ENCODE measurements at regions not wholly inside any gene's neighbourhood (a gene's known extent, or its start where the extent isn't known, plus 50 kb on each side); places are given as distances from the start of the nearest gene placed in this dataset.

DNA sequence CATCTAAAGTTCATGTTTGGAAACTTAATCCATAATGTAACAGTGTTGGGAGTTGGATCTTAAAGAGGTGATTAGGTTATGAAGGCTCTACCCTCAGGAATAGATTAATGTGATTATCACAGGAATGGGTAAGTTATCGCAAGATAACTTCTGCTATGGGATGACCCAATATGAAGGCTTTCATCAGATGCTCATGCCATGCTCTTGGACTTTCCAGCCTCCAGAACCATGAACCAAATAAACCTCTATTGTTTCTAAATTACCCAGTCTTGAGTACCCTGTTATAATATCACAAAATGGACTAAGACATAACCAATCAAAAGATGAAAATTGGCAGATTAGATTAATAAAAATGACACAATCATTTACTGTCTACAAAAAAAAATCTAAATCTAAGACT is 906.9 kb upstream of the SOX9 start:
- H3K4me3 ChIP-seq (ENCODE audit: low read depth, poor library complexity, severe bottlenecking): no peak overlapping the region
- intact Hi-C loops (cut with DNase I; ENCODE audit: low total_unique reads): no loop called here
- TF ChIP-seq, protein P1, sequence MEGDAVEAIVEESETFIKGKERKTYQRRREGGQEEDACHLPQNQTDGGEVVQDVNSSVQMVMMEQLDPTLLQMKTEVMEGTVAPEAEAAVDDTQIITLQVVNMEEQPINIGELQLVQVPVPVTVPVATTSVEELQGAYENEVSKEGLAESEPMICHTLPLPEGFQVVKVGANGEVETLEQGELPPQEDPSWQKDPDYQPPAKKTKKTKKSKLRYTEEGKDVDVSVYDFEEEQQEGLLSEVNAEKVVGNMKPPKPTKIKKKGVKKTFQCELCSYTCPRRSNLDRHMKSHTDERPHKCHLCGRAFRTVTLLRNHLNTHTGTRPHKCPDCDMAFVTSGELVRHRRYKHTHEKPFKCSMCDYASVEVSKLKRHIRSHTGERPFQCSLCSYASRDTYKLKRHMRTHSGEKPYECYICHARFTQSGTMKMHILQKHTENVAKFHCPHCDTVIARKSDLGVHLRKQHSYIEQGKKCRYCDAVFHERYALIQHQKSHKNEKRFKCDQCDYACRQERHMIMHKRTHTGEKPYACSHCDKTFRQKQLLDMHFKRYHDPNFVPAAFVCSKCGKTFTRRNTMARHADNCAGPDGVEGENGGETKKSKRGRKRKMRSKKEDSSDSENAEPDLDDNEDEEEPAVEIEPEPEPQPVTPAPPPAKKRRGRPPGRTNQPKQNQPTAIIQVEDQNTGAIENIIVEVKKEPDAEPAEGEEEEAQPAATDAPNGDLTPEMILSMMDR (IDR thresholded peaks at IDR 0.05): no peak
- TF ChIP-seq POLR2A (IDR thresholded peaks at IDR 0.05): no peak
- 94 to 100% methylated on average over 1 of the region's 1 CpG for WGBS, 2 donors
- DNase-seq (ENCODE audit: low spot score in 2 of 2): no peak

DNA sequence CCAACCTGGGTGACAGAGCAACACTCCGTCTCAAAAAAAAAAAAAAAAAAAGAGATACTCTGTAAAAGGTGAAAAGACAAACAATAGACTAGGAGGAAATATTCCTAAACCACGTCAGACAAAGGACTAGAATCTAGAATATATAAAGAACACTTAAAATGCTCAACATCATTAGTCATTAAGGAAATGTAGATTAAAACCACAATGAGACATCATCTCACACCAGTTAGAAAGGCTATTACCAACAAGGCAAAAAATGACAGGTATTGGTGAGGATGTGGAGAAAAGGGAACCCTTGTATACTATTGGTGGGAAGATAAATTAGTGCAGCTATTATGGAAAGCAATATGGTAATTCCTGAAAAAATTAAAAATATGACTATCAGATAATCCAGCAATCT is 903.1 kb upstream of the SOX9 start:
- H3K4me3 ChIP-seq (ENCODE audit: low read depth, poor library complexity, severe bottlenecking): no peak overlapping the region
- 93 to 95% methylated on average over 2 of the region's 2 CpGs for WGBS, 2 donors
- intact Hi-C loops (cut with DNase I; ENCODE audit: low total_unique reads): no loop called here
- no peak for TF ChIP-seq POLR2A (IDR thresholded peaks at IDR 0.05)
- TF ChIP-seq, protein P1 (IDR thresholded peaks at IDR 0.05): no peak
- no peak for DNase-seq (ENCODE audit: low spot score in 2 of 2)

DNA sequence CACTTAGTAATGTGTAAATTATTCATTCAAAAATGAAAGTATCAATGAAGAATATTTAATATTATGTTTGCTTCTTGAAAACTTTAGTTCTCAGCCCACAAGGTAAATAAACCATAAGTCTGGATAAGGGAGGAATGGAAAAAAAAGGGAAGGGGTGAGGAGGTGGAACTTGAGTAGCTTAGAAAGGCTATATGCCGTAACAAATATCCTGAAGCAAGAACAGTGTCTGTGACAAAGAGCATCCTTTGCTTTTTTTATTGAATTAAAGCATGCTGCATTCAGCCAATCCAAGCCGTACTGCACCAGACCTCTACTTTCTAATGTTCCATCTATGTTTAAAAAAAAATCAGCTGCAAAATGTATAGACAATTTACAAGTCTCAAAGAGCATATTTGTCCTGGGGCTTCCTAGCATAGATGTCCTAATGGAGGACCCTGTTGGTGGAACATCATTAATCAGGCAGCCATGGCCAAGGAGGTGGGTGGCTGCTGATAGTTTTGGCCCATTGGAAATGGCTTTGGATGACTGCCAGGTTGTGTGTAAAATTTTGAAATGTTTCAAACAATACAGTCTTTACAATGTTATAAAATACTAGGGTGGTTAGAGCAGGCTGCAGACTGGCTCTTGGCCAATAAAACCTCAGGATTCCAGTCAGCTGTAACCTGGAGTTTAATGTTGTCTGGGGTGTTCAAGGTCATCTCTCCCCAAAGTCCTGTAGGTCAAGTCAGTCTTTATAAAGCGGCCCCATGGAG is 895.8 kb upstream of the SOX9 start:
- no peak for DNase-seq (ENCODE audit: low spot score in 2 of 2)
- no peak overlapping the region for H3K4me3 ChIP-seq (ENCODE audit: low read depth, poor library complexity, severe bottlenecking)
- 82 to 86% methylated on average over 3 of the region's 3 CpGs for WGBS, 2 donors
- intact Hi-C loops (cut with DNase I; ENCODE audit: low total_unique reads): no loop called here
- TF ChIP-seq POLR2A (IDR thresholded peaks at IDR 0.05): no peak

DNA sequence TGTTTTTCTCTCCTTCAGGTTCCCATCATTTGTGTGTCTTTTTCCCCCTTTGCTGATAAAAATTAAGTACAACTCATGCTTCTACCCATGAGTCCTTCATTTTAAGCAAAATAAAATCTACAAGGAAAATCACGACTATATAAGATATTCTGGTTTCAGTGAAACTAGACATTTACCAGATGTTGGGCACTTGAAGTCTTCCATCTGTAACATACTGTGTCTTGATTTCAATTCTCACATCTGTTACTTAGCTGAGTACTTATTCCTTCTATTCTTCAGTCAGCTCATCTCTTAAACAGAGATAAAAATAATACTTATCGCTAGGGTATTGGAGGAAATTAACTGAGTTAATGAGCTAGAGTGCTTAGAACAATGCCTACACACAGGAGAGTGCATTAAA is 893.0 kb upstream of the SOX9 start:
- intact Hi-C loops (cut with DNase I; ENCODE audit: low total_unique reads): no loop called here
- H3K4me3 ChIP-seq (ENCODE audit: low read depth, poor library complexity, severe bottlenecking): no peak overlapping the region
- TF ChIP-seq, protein P1 (IDR thresholded peaks at IDR 0.05): no peak
- TF ChIP-seq POLR2A (IDR thresholded peaks at IDR 0.05): no peak
- 71 to 76% methylated on average over 2 of the region's 2 CpGs for WGBS, 2 donors
- DNase-seq (ENCODE audit: low spot score in 2 of 2): no peak

DNA sequence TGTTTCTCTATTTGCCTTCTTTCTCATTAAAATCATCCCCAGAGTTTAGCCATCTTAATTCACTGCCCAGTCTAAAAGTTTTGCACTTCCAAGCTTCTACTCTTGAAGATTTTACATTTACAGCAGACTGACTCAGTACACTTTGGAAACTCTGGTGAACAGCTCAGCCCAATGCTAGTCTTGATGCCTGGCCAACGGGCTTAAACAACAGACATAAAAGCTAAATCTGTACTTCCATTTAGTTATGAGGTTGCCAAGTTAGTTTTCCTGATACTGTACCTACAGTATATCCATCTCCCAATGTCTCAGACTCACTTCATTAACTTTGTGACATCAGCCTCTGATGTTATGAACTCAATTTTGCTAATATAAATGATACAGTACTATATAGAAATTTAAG is 891.8 kb upstream of the SOX9 start:
- no peak overlapping the region for H3K4me3 ChIP-seq (ENCODE audit: low read depth, poor library complexity, severe bottlenecking)
- no peak for TF ChIP-seq POLR2A (IDR thresholded peaks at IDR 0.05)
- TF ChIP-seq, protein P1 (IDR thresholded peaks at IDR 0.05): no peak
- intact Hi-C loops (cut with DNase I; ENCODE audit: low total_unique reads): no loop called here
- no peak for DNase-seq (ENCODE audit: low spot score in 2 of 2)
- WGBS, 2 donors: 41 to 82% methylated on average over 1 of the region's 1 CpG

DNA sequence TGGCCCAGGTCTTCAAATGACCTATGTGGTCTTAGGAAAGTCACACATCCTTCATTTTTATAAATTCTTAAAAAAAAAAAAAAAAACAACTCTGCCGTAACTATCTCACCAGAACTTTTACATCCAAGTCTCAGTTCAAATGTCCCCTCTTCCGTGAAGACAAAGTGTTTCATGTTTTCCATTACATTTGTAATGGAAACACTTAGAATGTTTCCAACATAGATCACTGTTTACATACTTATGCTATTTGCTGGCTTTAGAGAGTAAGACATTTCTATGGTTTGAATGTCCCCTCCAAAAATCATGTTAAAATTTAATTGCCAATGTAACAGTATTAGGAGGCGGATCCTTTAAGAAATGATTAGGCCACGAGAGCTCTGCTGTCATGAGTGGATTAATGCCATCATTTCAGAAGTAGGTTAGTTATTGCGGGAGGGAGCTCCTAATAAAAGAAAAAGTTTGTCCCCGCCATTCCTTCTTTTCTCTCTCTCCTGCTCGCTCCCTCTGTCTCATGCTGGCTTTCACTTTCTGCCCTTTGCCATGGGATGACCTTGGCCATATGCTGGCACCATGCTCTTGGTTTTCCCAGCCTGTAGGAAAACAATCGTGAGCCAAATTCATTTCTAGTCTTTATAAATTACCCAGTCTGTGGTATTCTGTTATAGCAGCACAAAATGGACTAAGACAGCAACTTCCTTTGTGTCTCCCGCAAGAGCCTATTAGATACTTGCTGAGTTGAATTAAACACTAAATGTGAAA is 887.8 kb upstream of the SOX9 start:
- intact Hi-C loops (cut with DNase I; ENCODE audit: low total_unique reads): no loop called here
- H3K4me3 ChIP-seq (ENCODE audit: low read depth, poor library complexity, severe bottlenecking): no peak overlapping the region
- TF ChIP-seq, protein P1 (IDR thresholded peaks at IDR 0.05): no peak
- TF ChIP-seq POLR2A (IDR thresholded peaks at IDR 0.05): no peak
- no peak for DNase-seq (ENCODE audit: low spot score in 2 of 2)
- 91 to 94% methylated on average over 9 of the region's 9 CpGs for WGBS, 2 donors
